ENCODE measurements at regions not wholly inside any gene's neighbourhood (a gene's known extent, or its start where the extent isn't known, plus 50 kb on each side); places are given as distances from the start of the nearest gene placed in this dataset.

GRCh38 chr16:48879223-48880122 lies 269.5 kb upstream of the N4BP1 start:
- no peak for DNase-seq

GRCh38 chr16:48877946-48878345 lies 268.0 kb upstream of the N4BP1 start:
- DNase-seq, result no peak

- DNase-seq, result no peak
Observed at GRCh38 chr16:48870141-48870540, 260.2 kb upstream of the N4BP1 start.

- no peak for DNase-seq
Observed at GRCh38 chr16:48865520-48865919, 255.5 kb upstream of the N4BP1 start.

GRCh38 chr16:48864055-48864454 lies 254.1 kb upstream of the N4BP1 start:
- no peak for DNase-seq

- DNase-seq, result no peak
Observed at GRCh38 chr16:48862087-48862532, 252.1 kb upstream of the N4BP1 start.

- no peak for DNase-seq
Observed at GRCh38 chr16:48860341-48860740, 250.4 kb upstream of the N4BP1 start.

- DNase-seq, result no peak
Observed at GRCh38 chr16:48852951-48853350, 243.0 kb upstream of the N4BP1 start.

- no peak for DNase-seq
Observed at GRCh38 chr16:48852458-48852857, 242.5 kb upstream of the N4BP1 start.

- DNase-seq, result no peak
Observed at GRCh38 chr16:48850097-48850770, 240.3 kb upstream of the N4BP1 start.

GRCh38 chr16:48846277-48846676 lies 236.3 kb upstream of the N4BP1 start:
- DNase-seq, result no peak

GRCh38 chr16:48845261-48845660 lies 235.3 kb upstream of the N4BP1 start:
- no peak for DNase-seq

- no peak for DNase-seq
Observed at GRCh38 chr16:48838349-48838748, 228.4 kb upstream of the N4BP1 start.

GRCh38 chr16:48836636-48837035 lies 226.7 kb upstream of the N4BP1 start:
- DNase-seq, result no peak

GRCh38 chr16:48836067-48836466 lies 226.1 kb upstream of the N4BP1 start:
- DNase-seq, result no peak

GRCh38 chr16:48834576-48834975 lies 224.6 kb upstream of the N4BP1 start:
- DNase-seq, result no peak

GRCh38 chr16:48833461-48833860 lies 223.5 kb upstream of the N4BP1 start:
- DNase-seq, result no peak

GRCh38 chr16:48831076-48831722 lies 221.2 kb upstream of the N4BP1 start:
- no peak for DNase-seq

- DNase-seq, result no peak
Observed at GRCh38 chr16:48829336-48830310, 219.6 kb upstream of the N4BP1 start.

- no peak for DNase-seq
Observed at GRCh38 chr16:48824271-48824670, 214.3 kb upstream of the N4BP1 start.

GRCh38 chr16:48822431-48822830 lies 212.5 kb upstream of the N4BP1 start:
- no peak for DNase-seq

GRCh38 chr16:48820379-48820778 lies 210.4 kb upstream of the N4BP1 start:
- DNase-seq, result no peak

GRCh38 chr16:48818257-48818656 lies 208.3 kb upstream of the N4BP1 start:
- DNase-seq, result no peak

Measured in NCI-H774 (cell line).